SIG-M5 treated with dmso at 0.1 percent for 504 hours (cell line): ENCODE measurements at regions not wholly inside any gene's neighbourhood (a gene's known extent, or its start where the extent isn't known, plus 50 kb on each side); places are given as distances from the start of the nearest gene placed in this dataset.

Experiments used
- DNase-seq: peaks from one replicate; lab custom pipeline; 2025; ENCODE audit not compliant: unreplicated experiment; lab: John Stamatoyannopoulos, UW

DNA sequence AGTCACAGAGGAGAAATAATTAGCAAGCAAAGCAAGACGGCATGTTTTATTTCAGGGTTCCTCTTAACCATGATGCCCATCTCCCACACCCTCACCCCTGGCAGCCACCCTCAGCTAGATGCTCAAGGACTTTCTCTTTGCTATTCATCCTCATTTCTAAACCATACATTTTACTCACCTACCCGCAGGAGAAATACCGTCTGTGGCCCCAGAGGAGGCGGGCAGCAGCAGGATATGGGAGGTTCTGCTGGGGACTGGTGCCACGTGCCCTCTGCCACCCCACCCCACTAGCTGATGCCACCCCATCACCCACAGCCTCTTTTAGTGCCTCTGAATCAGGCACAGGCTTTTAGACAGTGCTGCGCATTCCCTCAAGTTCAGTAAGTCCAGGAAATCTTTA, 168.7 kb upstream of the ITGB1 start:
- no peak for DNase-seq

DNA sequence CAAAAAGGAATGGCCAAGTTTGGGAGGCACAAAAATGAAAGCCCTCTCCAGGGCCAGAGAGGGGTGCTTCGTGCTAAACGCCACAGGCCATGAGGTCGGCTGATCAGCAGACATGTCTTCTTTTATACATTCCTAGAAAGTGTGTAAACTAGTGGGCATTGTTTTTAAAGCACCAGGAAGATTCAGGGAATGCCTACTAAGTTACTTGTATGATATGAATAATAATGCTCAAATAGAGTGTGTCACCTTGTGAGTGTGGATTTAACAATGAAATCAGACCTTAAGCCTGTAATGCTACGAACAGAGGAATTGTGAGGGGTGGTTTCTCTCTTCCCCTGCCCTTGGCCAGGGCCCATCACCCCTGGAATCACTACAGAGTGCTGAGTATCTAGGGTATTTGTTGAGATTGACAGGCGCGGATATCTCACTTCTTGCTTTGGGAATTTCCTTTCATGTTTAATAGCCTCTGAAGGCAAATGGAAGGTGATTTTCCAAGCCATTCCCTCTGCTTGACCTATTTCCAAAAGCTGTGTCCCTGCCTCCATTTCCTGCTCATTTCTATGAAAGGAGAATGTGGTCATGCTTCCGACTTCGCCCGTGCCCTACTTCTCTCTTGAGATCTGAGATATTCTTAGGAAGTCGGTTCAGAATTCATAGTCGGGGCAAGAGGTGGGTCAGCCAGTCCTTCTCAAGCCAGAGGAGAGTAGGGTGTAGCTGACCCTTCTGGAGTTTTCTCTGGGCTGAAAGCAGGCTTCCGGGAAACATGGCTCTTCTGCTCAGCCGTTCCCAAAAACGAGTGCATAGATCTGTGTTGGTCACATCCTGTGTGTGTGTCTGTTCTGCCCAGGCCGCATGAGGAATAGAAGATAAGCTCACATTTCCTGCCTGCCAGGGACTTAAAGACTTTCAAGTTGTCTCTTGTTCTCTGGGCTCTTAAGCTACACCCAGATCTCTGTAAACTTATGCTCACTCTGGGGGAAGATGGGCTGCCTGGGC, 167.8 kb upstream of the ITGB1 start:
- no peak for DNase-seq

DNA sequence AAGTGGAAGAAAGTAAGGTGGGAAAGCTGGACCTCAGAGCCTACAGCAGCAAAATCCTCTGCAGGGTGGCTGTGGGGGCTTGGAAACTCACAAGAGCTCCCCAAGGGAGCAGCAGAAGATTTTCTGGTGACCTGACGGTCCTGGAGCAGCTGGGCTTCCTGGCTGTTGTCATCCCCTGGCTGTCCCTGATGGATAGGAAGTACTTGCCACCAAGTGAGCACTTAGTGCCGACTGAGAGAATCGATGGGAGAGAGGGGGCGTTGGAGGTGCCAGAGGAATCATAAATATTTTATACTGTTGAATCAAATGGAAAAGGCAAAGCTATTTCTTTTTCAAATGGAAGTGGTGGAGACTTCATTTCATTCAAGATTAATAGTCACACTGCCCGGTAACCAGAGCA, 167.1 kb upstream of the ITGB1 start:
- no peak for DNase-seq

DNA sequence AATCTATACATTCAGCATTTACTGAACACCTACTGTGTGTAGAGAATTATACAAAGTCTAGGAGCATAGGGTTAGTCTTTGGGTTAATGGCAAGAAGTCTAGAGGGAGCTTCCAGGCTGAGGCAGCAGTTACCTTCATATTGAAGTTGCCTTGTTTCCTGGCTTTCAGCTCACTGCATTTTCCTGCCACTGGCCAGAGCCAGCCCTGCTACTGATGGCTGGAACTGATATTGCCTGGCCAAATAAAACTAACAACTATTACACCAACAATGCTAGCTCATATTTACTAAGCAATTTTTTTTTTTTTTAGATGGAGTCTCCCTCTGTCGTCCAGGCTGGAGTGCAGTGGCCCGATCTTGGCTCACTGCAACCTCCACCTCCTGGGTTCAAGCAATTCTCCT, 165.7 kb upstream of the ITGB1 start:
- DNase-seq, result peak; percentile 12

DNA sequence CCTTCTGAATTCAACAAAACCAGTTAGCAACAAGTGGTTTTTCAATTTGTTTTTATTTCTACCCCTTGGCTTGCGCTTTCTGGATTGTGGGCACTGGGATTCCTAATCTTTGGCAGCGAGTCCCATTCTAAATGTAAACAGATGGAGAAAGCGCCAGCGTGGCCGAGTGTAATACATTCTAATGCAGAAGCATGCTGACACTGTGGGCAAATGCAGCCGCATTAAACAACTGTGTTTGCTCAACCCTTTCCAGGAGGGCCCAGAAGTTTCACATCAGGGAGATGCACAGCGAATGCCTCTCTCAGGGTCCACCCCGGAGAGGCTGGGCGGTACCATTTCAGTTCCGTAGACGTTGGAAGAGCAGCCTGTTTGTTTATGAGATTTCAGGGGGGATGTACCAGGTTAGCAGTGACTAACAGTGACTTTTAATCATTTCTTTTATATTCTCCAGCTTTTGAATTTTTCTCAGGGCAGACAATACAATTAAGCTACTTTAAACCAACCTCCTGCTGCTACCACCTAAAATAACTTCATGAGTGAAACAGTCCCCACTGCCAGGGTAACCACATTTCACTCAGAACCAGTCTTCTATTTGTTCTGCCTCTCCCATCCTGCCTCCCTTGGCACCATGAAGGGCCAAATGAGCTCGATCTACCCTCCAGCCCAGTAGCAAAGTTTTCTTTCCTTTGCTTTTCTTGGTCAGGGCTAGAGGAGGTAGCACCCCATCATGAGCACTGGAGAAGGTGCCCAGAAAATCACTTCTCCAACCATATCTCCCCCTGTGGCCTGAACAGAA, 164.2 kb upstream of the ITGB1 start:
- DNase-seq, result no peak

DNA sequence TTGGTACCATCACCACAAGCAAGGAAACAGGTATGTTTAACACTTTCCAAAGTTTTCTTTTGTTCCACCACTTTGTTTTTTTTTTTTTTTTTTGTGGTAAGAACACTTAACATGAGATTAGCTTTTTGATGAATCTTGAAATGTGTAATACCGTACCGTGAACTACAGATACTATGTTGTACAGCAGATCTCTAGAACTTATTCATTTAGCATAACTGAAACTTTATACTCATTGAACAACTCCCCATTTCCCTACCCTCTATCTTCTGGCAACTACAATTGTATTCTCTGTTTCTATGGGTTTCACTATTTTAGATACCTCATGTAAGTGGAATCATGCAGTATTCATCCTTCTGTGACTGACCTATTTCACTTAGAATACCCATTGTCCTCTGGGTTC, 162.7 kb upstream of the ITGB1 start:
- DNase-seq, result no peak

DNA sequence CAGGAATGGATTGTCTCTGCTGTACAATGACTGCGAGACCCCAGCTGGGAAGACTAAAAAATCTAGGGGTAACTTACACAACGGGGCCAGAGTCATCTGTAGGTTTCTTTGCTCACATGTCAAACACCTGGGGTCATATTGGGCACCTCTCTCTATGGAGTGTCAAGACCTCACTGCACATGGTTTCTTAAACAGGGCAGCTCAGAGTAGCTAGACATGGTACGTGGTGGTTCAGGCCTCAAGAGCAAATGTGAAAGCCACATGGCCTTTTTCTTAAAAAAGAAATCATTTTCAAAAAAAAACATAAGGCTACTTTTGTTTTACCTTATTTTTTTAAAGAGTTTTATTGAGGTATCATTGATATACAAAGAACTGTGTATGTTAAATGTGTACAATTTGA, 162.2 kb upstream of the ITGB1 start:
- DNase-seq, result no peak

DNA sequence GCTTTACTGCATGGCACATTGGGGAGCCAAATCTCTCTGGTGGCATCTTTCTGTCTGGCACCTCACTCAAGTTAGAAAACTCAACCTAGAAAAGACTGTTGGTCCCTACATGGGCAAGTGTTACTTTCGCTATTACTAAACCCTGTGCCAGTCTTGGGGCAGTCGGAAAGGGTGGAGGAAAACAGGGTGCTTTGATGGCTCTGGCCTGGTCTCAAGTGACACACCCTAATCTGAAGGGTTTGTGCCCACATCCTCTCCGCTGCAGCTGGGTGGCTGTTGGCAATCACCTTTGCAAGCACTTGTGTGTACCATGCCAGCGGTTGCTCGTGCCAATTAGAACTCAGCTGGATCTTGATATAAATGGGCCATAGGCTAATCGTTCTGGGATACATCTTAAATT, 159.8 kb upstream of the ITGB1 start:
- no peak for DNase-seq

DNA sequence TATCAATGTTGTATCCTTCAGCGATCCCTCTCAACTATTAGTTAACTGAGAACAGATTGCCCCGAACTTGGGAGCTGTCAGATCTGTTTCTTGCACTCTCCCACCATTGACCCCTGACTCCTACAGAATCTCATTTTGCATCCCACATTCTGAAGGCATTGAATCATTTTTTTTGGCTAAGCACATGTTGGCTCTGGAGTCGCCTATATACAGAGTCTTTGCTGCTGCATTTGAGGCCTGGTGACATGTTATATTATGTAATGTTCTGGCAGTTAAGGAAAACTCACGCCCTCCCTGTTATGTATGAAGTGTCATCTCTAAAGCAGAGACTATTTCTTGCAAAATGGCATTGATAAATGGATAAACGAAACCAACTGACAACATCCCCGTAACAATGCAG, 159.2 kb upstream of the ITGB1 start:
- no peak for DNase-seq

DNA sequence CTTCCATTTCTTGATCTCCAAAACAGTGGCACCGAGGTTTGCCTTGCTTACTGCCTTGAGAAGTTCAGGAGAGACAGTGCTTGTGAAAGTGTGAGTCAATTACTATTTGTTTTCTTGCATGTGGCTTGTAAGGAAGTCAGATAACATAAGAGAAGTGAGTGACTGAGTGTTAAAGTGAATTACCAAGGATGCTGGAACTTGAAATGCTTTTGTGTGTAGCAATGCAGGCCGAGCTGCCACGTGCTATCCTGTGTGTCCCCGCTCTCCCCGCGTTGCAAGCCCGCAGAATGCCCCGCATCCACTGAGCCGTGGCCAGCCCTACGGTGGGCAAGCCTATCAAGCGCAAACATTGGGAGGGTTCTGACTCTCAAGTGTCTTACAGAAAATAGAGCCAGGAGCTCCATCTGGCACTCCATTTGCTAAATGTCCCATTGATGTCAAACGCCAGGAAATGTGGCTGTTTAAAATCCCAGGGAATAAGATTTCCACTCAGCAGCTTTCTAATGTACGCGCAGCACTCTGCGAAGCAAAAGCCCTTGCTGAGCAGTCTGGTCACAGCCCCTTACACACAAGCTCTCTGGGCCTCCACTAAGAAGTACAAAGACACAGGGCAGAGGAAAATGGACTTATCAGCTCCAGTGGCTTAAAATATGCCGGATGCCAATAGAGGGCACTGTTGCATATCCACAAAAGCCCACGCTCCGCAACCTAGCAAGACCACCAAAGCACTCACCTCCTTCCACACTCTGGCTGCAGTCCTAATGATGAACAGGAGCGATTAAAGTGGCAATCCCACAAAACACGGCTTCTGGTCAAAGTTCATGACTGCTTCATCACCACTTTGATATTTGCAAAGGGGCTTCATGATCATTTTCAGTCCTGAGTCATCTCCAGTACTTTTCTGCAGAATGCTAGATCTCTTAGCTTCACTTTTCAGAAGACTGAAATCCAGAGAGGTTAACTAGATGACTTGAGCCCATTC, 158.0 kb upstream of the ITGB1 start:
- no peak for DNase-seq

DNA sequence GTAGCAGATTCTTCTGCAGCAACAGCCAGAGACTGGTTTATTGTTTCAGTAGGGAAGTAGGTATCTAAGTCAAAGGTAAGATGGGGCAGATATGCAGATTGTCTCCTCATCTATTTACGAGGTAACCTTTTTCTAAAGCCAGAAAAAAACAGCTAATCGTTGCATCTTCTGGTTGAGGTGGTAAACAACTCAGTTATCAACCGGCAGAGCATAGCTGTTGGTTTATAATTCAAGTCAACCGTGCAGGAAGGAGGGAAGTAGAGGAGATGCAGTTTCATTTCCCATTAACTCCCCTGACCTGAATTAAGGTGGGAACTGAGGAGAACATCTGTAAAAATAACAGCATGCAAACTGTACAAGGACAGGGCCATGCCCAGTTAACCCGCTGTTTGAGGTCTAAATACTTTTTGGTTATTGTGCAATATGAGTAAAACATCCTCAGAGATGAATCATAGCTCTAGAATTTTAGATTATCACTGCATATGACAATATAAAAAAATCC, 156.5 kb upstream of the ITGB1 start:
- no peak for DNase-seq

DNA sequence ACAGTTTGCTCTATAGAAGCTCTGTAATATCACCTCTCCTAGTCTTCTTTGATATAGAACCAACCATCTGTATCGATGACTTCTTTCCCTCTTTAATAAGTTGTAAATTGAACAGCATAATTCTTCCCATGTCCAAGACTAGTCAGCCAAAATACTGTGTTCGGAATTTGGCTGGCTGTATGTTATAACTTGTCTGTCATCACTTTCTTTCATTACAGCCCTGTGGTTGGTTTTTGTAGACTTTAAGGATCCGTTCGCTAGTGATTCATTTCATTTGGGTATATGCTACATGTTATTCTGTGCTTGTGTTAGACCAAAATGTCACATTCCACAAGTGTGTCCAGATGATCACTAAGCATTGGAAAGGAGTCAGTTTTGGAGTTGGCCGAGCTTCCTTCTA, 155.4 kb upstream of the ITGB1 start:
- no peak for DNase-seq

DNA sequence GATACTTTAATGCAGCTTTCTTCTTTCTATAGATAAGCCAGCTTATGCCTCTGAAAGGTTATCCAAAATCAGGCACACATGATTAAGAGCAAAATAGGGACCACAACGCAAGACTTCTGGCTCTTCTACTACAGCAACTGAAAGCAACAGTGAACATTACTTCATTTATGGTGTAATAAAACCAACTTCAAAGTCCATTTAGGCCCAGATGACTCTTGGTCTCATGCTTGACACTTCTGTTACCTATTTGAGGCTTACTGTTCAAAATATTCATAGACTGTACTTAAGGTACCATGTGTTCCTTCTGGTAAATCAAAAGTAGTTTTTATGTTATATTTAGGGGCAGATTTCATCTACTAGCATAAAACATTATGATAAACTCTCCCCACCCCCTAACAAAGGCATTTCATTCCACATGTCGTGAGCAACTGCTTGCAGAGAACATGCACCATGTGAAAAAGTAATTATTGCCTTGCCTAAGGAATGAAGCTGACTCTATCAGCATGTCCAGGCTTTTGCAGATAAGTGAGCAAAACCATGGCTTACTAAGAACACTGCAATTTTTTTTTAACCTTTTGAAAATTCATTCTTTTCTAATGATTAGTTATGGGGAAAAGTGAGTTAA, 154.9 kb upstream of the ITGB1 start:
- DNase-seq, result no peak

DNA sequence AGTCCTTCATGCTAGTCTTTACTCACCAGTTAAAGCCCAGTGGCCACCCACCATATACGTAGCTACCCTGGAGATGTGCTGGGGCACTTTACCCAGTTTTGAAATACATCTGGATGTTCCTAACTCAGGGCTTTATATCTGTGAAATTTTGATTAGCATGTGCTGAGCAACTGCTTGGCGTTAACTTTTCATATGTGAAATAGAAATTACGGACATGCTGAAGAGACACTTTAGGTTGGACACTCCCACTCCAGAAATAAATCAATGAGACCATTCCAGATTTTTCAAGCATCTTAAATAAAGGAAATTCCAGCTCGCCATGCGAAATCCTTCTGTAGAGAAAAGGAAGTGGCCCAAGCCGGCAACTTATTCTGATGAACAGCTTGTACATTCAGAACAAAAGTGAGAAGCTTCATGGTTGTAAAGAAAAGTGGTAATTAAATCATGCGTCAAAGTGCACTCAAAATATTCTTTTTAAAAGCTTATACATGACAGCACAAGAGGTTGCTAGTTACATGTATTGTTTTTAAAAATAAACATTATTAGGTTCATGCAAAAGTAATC, 153.5 kb upstream of the ITGB1 start:
- no peak for DNase-seq

DNA sequence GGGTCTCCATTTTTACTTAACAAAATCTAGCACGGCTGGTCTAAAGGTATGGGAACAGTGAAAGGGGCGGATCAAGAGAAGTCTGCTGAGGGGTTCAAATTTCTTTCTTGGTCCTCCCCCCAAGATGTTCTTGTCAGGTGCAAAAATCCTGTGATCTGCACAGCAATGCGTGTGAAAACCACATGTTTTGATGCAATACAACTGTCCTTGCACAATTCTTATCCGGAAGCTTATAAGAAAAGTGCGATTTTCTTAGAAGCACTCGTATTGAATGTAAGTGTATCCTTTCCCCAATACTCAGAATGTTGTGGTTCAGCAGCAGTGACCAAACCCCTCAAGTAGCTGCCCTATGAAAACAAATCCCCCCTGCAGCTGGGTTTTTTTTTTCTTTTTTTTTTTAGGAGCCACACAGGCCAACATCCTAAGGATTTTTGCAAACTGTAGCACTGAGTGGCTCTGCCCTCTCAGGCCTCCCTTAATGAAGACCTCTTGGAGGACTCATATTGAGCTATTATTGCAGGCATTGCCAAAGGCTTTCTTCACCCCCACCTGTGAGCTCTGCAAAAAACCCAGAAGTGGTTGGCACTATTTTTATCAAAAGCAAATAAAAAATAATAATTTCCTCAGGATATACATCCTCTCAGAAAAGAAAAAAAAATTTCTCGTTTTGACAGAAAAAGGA, 151.9 kb upstream of the ITGB1 start:
- no peak for DNase-seq

DNA sequence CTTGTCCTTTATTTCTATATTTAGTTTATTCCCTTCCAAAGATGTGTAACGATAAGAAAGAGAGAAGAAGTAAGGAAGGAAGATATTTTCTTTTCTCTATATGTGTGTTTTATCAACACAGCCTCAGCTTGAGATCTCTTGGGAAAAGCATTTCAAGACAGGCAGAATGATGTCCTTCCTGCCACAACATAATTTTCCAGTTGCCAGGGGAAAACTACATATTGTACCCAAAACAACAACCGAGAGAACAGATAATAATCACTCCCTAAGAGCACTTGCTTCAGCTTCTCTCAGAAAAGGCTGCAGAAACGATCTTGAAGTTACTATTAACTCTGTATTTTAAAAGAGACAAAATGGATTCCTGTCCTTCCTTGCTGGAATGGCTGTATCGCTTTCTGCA, 151.4 kb upstream of the ITGB1 start:
- DNase-seq, result no peak

DNA sequence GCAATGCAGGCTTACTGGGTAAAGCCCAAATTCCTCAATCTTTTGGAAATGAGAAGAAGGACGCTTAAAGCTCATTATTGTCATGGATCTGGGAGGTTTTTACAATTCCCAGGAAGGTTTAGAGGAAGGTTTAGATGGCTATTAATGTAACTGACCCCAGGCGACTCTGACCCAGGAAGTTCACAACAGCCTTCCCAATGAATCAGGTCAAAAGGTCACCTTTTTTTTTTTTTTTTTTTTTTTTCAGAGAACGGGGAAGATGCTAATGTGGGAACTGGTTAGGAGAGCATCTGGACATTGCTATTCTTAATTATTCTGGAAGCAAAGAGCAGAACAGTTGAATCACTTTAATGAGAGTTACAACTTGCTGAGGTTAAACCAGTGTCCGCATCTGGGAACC, 149.9 kb upstream of the ITGB1 start:
- DNase-seq, result no peak

DNA sequence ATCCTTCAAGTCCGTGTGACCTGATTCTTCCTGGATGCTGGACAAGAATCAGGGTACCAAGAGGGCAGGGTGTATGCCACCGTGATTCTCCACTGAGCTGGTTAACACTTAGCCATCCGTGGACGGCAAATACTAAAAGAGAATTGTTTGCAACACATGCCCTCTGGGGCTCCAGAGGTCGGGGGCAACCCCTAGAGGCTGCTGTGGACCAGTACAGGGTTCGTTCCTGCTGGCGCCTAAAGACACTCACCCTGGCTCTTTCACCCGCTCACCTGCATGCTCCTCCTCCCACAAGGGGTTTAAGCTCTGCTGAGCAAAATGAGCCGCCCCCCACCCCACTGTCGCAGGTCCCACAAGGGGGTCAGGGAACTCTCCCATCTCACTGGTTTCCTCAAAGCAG, 148.7 kb upstream of the ITGB1 start:
- DNase-seq, result no peak

DNA sequence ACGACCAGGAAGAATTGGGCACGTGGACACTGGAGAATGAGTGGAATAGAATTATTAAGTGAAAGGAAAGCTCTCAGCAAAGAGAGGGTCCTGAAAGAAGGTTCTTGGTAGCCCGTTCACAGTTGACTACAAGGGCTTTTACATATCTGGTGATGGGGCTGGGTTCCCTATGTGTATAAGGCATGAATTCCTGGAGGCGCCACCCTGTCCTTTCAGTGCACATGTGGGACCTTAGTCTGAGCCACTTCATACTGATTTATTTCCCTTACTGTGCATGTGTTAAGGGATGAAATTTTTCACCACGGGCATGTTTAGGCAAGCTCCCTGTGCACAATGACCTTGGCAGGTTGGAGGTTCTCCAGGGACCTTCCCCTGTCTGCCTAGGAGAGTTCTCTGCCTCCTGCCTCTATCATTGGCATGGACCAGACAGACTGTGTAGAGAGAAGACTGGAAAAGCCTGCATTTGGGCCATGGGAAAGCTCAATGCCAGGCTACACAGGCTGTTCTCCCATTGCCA, 145.9 kb upstream of the ITGB1 start:
- DNase-seq, result no peak
